ENCODE measurements at regions not wholly inside any gene's neighbourhood (a gene's known extent, or its start where the extent isn't known, plus 50 kb on each side); places are given as distances from the start of the nearest gene placed in this dataset.
"Not testable (repeated sequence)": the region's sequence is repeated elsewhere in the genome, so short reads cannot be mapped to it uniquely, and the experiment has no call there.

GRCh38 chr5:118478852-118479251 lies 509.5 kb downstream of the DTWD2 start:
- DNase-seq (ENCODE audit: low read depth, low spot score) = no peak

- no peak for DNase-seq (ENCODE audit: low read depth, low spot score)
These were observed 520.3 kb downstream of the DTWD2 start for GRCh38 chr5:118468085-118468484.

GRCh38 chr5:118467103-118467502 lies 521.2 kb downstream of the DTWD2 start:
- DNase-seq (ENCODE audit: low read depth, low spot score) = no peak

GRCh38 chr5:118466418-118466817 lies 521.9 kb downstream of the DTWD2 start:
- no peak for DNase-seq (ENCODE audit: low read depth, low spot score)

- not testable (repeated sequence) for DNase-seq (ENCODE audit: low read depth, low spot score)
These were observed 526.1 kb downstream of the DTWD2 start for GRCh38 chr5:118462276-118462675.

- no peak for DNase-seq (ENCODE audit: low read depth, low spot score)
These were observed 526.9 kb downstream of the DTWD2 start for GRCh38 chr5:118461436-118461835.

- DNase-seq (ENCODE audit: low read depth, low spot score) = no peak
These were observed 528.9 kb downstream of the DTWD2 start for GRCh38 chr5:118459490-118459889.

- no peak for DNase-seq (ENCODE audit: low read depth, low spot score)
These were observed 532.3 kb downstream of the DTWD2 start for GRCh38 chr5:118456085-118456484.

GRCh38 chr5:118451697-118452247 lies 536.6 kb downstream of the DTWD2 start:
- no peak for DNase-seq (ENCODE audit: low read depth, low spot score)

- no peak for DNase-seq (ENCODE audit: low read depth, low spot score)
These were observed 537.6 kb downstream of the DTWD2 start for GRCh38 chr5:118450554-118451332.

- no peak for DNase-seq (ENCODE audit: low read depth, low spot score)
These were observed 541.0 kb downstream of the DTWD2 start for GRCh38 chr5:118447350-118447749.

GRCh38 chr5:118441956-118442355 lies 546.4 kb downstream of the DTWD2 start:
- DNase-seq (ENCODE audit: low read depth, low spot score) = no peak

GRCh38 chr5:118441034-118441433 lies 547.3 kb downstream of the DTWD2 start:
- no peak for DNase-seq (ENCODE audit: low read depth, low spot score)

GRCh38 chr5:118440496-118440895 lies 547.9 kb downstream of the DTWD2 start:
- no peak for DNase-seq (ENCODE audit: low read depth, low spot score)

- no peak for DNase-seq (ENCODE audit: low read depth, low spot score)
These were observed 548.5 kb downstream of the DTWD2 start for GRCh38 chr5:118439831-118440230.

- no peak for DNase-seq (ENCODE audit: low read depth, low spot score)
These were observed 553.2 kb downstream of the DTWD2 start for GRCh38 chr5:118435131-118435530.

GRCh38 chr5:118434522-118434921 lies 553.8 kb downstream of the DTWD2 start:
- no peak for DNase-seq (ENCODE audit: low read depth, low spot score)

GRCh38 chr5:118430076-118430475 lies 558.3 kb downstream of the DTWD2 start:
- no peak for DNase-seq (ENCODE audit: low read depth, low spot score)

- DNase-seq (ENCODE audit: low read depth, low spot score) = no peak
These were observed 580.4 kb downstream of the DTWD2 start for GRCh38 chr5:118407958-118408357.

- no peak for DNase-seq (ENCODE audit: low read depth, low spot score)
These were observed 582.7 kb downstream of the DTWD2 start for GRCh38 chr5:118405650-118406061.

GRCh38 chr5:118397236-118397635 lies 591.1 kb downstream of the DTWD2 start:
- DNase-seq (ENCODE audit: low read depth, low spot score) = no peak

- DNase-seq (ENCODE audit: low read depth, low spot score) = no peak
These were observed 595.9 kb downstream of the DTWD2 start for GRCh38 chr5:118392491-118392890.

- not testable (repeated sequence) for DNase-seq (ENCODE audit: low read depth, low spot score)
These were observed 605.4 kb downstream of the DTWD2 start for GRCh38 chr5:118382931-118383330.

All from activated CD4-positive, CD25-positive, alpha-beta regulatory T cell treated with anti-CD3 and anti-CD28 coated beads, Interleukin-2, amount 50 U/mL, for 16 hours (primary cell).